ENCODE measurements at regions not wholly inside any gene's neighbourhood (a gene's known extent, or its start where the extent isn't known, plus 50 kb on each side); places are given as distances from the start of the nearest gene placed in this dataset.
"Not testable (repeated sequence)": the region's sequence is repeated elsewhere in the genome, so short reads cannot be mapped to it uniquely, and the experiment has no call there.

GRCh38 chr4:187910741-187911140 is 84.8 kb upstream of the ZFP42 start:
- Histone ChIP-seq H3K9me3 (ENCODE audit: low read depth) (no peaks in the 10 kb centered on the region), H3K4me1 (ENCODE audit: low read depth) (no peaks in the 10 kb centered on the region), H3K36me3 (no peaks in the 10 kb centered on the region), H3K27me3 (no peaks in the 10 kb centered on the region), H3K4me3 (no peak overlapping the region), H3K27ac (no peak overlapping the region)
- TF ChIP-seq CTCF (IDR thresholded peaks at IDR 0.05; ENCODE audit: low read depth, low read length): no peak
- DNase-seq (ENCODE audit: low read depth in 1 of 2, low spot score in 1 of 2): no peak

GRCh38 chr4:187915406-187915805 is 80.2 kb upstream of the ZFP42 start:
- not testable (repeated sequence) for H3K4me3 ChIP-seq; DNase-seq (ENCODE audit: low read depth in 1 of 2, low spot score in 1 of 2); H3K9me3 ChIP-seq (ENCODE audit: low read depth); H3K36me3 ChIP-seq; H3K27ac ChIP-seq; H3K4me1 ChIP-seq (ENCODE audit: low read depth); H3K27me3 ChIP-seq

- Histone ChIP-seq H3K4me3 (no peak overlapping the region), H3K4me1 (ENCODE audit: low read depth) (no peaks in the 10 kb centered on the region), H3K27me3 (no peaks in the 10 kb centered on the region), H3K27ac (no peak overlapping the region), H3K36me3 (no peaks in the 10 kb centered on the region), H3K9me3 (ENCODE audit: low read depth) (no peaks in the 10 kb centered on the region)
- TF ChIP-seq CTCF (IDR thresholded peaks at IDR 0.05; ENCODE audit: low read depth, low read length): no peak
- no peak for DNase-seq (ENCODE audit: low read depth in 1 of 2, low spot score in 1 of 2)
Measured at GRCh38 chr4:187919966-187920365, 75.6 kb upstream of the ZFP42 start.

GRCh38 chr4:187921946-187922623 is 73.5 kb upstream of the ZFP42 start:
- Histone ChIP-seq H3K4me3 (no peak overlapping the region), H3K27ac (no peak overlapping the region), H3K9me3 (ENCODE audit: low read depth) (no peaks in the 10 kb centered on the region), H3K4me1 (ENCODE audit: low read depth) (no peaks in the 10 kb centered on the region), H3K36me3 (no peaks in the 10 kb centered on the region), H3K27me3 (no peaks in the 10 kb centered on the region)
- TF ChIP-seq CTCF (IDR thresholded peaks at IDR 0.05; ENCODE audit: low read depth, low read length): no peak
- no peak for DNase-seq (ENCODE audit: low read depth in 1 of 2, low spot score in 1 of 2)

GRCh38 chr4:187929024-187929423 is 66.5 kb upstream of the ZFP42 start:
- no peak for DNase-seq (ENCODE audit: low read depth in 1 of 2, low spot score in 1 of 2)
- Histone ChIP-seq H3K27me3 (no peaks in the 10 kb centered on the region), H3K36me3 (no peaks in the 10 kb centered on the region), H3K9me3 (ENCODE audit: low read depth) (no peaks in the 10 kb centered on the region), H3K4me3 (no peak overlapping the region), H3K4me1 (ENCODE audit: low read depth) (no peaks in the 10 kb centered on the region), H3K27ac (no peak overlapping the region)
- TF ChIP-seq CTCF (IDR thresholded peaks at IDR 0.05; ENCODE audit: low read depth, low read length): no peak

- Histone ChIP-seq H3K9me3 (ENCODE audit: low read depth) (no peaks in the 10 kb centered on the region), H3K4me3 (no peak overlapping the region), H3K4me1 (ENCODE audit: low read depth) (no peaks in the 10 kb centered on the region), H3K27me3 (no peaks in the 10 kb centered on the region), H3K36me3 (no peaks in the 10 kb centered on the region), H3K27ac (no peak overlapping the region)
- no peak for TF ChIP-seq CTCF (IDR thresholded peaks at IDR 0.05; ENCODE audit: low read depth, low read length)
- no peak for DNase-seq (ENCODE audit: low read depth in 1 of 2, low spot score in 1 of 2)
Measured at GRCh38 chr4:187934766-187935165, 60.8 kb upstream of the ZFP42 start.
